ENCODE measurements at regions not wholly inside any gene's neighbourhood (a gene's known extent, or its start where the extent isn't known, plus 50 kb on each side); places are given as distances from the start of the nearest gene placed in this dataset.

DNA sequence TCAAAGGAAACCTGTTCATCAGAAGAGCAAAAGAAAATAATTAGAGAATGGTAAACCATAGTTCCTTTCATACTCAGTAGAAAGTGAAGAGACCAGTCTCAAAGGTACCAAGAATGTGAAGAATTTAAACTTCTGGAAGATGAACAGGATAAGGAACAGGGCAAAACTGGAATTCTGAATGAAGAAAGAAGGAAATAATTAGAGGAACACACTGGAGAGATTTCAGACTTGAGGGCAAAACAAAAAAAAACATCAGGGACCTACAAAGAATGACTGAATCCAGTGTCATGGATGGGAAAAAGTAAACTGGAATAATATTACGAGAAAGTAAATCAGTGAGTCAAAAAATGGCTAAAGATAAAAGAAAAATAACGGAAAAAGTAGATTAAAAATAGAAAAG lies 245.6 kb upstream of the NEIL3 start:
- Histone ChIP-seq H3K9me2 (replicated peaks; ENCODE audit: control insufficient read depth, low read length) (no peaks in the 10 kb centered on the region), H3K79me2 (ENCODE audit: control insufficient read depth, low read length) (no peaks in the 10 kb centered on the region), H3K4me3 (ENCODE audit: low read length) (no peak overlapping the region), H3K4me1 (ENCODE audit: control insufficient read depth, low read length) (no peaks in the 10 kb centered on the region), H4K20me1 (ENCODE audit: control insufficient read depth, insufficient read depth, low read depth, low read length) (no peaks in the 10 kb centered on the region), H3K4me2 (ENCODE audit: low read length) (no peak overlapping the region), H3K9me3 (ENCODE audit: control insufficient read depth, insufficient read depth, low read length) (no peaks in the 10 kb centered on the region), H3K36me3 (ENCODE audit: control insufficient read depth, low read length) (no peaks in the 10 kb centered on the region), H3K27ac (ENCODE audit: low read depth, low read length) (no peak overlapping the region), H3F3A (ENCODE audit: control insufficient read depth, insufficient read depth) (no peaks in the 10 kb centered on the region), H3K27me3 (ENCODE audit: control insufficient read depth, low read length) (no peaks in the 10 kb centered on the region)
- TF ChIP-seq, protein P1, sequence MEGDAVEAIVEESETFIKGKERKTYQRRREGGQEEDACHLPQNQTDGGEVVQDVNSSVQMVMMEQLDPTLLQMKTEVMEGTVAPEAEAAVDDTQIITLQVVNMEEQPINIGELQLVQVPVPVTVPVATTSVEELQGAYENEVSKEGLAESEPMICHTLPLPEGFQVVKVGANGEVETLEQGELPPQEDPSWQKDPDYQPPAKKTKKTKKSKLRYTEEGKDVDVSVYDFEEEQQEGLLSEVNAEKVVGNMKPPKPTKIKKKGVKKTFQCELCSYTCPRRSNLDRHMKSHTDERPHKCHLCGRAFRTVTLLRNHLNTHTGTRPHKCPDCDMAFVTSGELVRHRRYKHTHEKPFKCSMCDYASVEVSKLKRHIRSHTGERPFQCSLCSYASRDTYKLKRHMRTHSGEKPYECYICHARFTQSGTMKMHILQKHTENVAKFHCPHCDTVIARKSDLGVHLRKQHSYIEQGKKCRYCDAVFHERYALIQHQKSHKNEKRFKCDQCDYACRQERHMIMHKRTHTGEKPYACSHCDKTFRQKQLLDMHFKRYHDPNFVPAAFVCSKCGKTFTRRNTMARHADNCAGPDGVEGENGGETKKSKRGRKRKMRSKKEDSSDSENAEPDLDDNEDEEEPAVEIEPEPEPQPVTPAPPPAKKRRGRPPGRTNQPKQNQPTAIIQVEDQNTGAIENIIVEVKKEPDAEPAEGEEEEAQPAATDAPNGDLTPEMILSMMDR (IDR thresholded peaks at IDR 0.05; ENCODE audit: low read depth, low read length, poor library complexity, severe bottlenecking): no peak
- no peak for TF ChIP-seq EZH2phosphoT487 (IDR thresholded peaks at IDR 0.05; ENCODE audit: borderline replicate concordance, low read length)

DNA sequence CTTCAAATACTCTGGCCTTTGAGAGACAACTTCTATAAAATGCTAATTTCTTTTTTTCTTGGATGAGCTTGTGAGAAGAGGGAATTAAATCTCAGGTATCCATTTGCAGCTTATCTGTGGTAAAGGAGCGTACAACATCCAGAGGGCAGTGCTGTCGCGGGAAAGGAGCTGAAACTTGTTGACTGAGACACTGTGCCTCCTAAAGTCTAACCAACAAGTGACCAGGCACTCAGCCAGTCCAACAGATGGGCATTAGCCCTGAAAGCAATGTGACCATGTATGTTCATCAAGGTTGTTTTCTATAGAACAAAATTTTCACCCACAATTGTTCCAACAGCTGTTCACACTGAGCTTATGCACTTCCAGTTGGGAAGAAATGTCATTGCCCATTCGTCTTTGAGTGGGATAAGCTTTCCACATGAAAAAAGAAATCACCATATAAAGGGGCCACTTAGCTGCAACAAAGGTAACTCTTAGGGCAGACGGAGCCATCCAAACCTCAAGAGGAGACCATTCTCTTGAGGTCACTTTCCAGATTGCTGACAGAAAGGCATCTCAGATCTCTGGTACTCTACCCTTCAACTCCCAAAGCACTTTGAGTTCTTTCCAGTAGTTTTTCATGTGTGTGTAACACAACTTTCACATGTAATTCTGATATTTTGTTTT lies 244.8 kb upstream of the NEIL3 start:
- Histone ChIP-seq H3K4me2 (ENCODE audit: low read length) (no peak overlapping the region), H3K9me2 (replicated peaks; ENCODE audit: control insufficient read depth, low read length) (no peaks in the 10 kb centered on the region), H3K4me1 (ENCODE audit: control insufficient read depth, low read length) (no peaks in the 10 kb centered on the region), H3K4me3 (ENCODE audit: low read length) (no peak overlapping the region), H3F3A (ENCODE audit: control insufficient read depth, insufficient read depth) (no peaks in the 10 kb centered on the region), H3K79me2 (ENCODE audit: control insufficient read depth, low read length) (no peaks in the 10 kb centered on the region), H4K20me1 (ENCODE audit: control insufficient read depth, insufficient read depth, low read depth, low read length) (no peaks in the 10 kb centered on the region), H3K27me3 (ENCODE audit: control insufficient read depth, low read length) (no peaks in the 10 kb centered on the region), H3K27ac (ENCODE audit: low read depth, low read length) (no peak overlapping the region), H3K9me3 (ENCODE audit: control insufficient read depth, insufficient read depth, low read length) (no peaks in the 10 kb centered on the region), H3K36me3 (ENCODE audit: control insufficient read depth, low read length) (no peaks in the 10 kb centered on the region)
- no peak for TF ChIP-seq EZH2phosphoT487 (IDR thresholded peaks at IDR 0.05; ENCODE audit: borderline replicate concordance, low read length)
- TF ChIP-seq, protein P1 (IDR thresholded peaks at IDR 0.05; ENCODE audit: low read depth, low read length, poor library complexity, severe bottlenecking): no peak

DNA sequence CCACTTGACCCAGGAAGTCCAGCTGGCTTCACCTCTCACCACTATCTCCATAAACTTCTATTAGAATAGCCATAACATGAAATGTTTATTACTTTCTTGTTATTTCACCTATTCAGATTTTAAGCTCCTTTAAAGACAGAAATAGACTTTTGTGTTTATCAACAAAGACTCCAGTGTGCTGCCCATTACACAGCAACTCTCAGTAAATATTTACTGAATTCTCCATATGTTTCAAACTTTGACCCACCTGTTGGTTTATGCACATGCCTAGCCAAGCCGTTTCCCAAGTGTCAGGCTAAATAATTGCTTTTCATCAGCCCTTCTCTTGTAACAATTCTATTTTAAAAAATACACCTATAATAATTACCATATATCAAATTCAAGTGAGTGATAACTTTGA lies 242.9 kb upstream of the NEIL3 start:
- H3K9me2 ChIP-seq (replicated peaks; ENCODE audit: control insufficient read depth, low read length): no peaks in the 10 kb centered on the region
- H3K36me3 ChIP-seq (ENCODE audit: control insufficient read depth, low read length): no peaks in the 10 kb centered on the region
- H3K4me1 ChIP-seq (ENCODE audit: control insufficient read depth, low read length): no peaks in the 10 kb centered on the region
- H3K4me2 ChIP-seq (ENCODE audit: low read length): no peak overlapping the region
- no peak overlapping the region for H3K27ac ChIP-seq (ENCODE audit: low read depth, low read length)
- H3K27me3 ChIP-seq (ENCODE audit: control insufficient read depth, low read length): no peaks in the 10 kb centered on the region
- no peaks in the 10 kb centered on the region for H4K20me1 ChIP-seq (ENCODE audit: control insufficient read depth, insufficient read depth, low read depth, low read length)
- H3K9me3 ChIP-seq (ENCODE audit: control insufficient read depth, insufficient read depth, low read length): no peaks in the 10 kb centered on the region
- H3K4me3 ChIP-seq (ENCODE audit: low read length): no peak overlapping the region
- no peaks in the 10 kb centered on the region for H3K79me2 ChIP-seq (ENCODE audit: control insufficient read depth, low read length)
- H3F3A ChIP-seq (ENCODE audit: control insufficient read depth, insufficient read depth): no peaks in the 10 kb centered on the region
- no peak for TF ChIP-seq EZH2phosphoT487 (IDR thresholded peaks at IDR 0.05; ENCODE audit: borderline replicate concordance, low read length)
- TF ChIP-seq, protein P1 (IDR thresholded peaks at IDR 0.05; ENCODE audit: low read depth, low read length, poor library complexity, severe bottlenecking): no peak
